HL-60 (cell line): ENCODE measurements at regions not wholly inside any gene's neighbourhood (a gene's known extent, or its start where the extent isn't known, plus 50 kb on each side); places are given as distances from the start of the nearest gene placed in this dataset.

Experiments used
- DNase-seq, 2 experiments: peaks; one replicate each; pipeline ENCODE4 v3.0.0-alpha.2; 2010 to 2020; ENCODE audit warnings: low read depth in 1 of 2, low spot score in 1 of 2
- H3K27ac ChIP-seq: fragments of 250-450 bp; sonication (Bioruptor Pico); replicated peaks from 2 replicates; pipeline ENCODE4 v1.5.1; 2020; ENCODE audit warnings: mild to moderate bottlenecking, moderate library complexity
- H3K27me3 ChIP-seq: fragments of 250-450 bp; sonication (Bioruptor Pico); 2 replicates; pipeline ENCODE4 v1.5.1; 2021; ENCODE audit warnings: mild to moderate bottlenecking, moderate library complexity; ENCODE audit not compliant: insufficient read depth, poor library complexity, severe bottlenecking
- H3K4me3 ChIP-seq: replicated peaks from 2 replicates; pipeline ENCODE4 v1.5.1; 2011; ENCODE audit warnings: mild to moderate bottlenecking, control low read depth, low read length; ENCODE audit not compliant: insufficient read depth
- GABPA ChIP-seq: IDR thresholded peaks from 2 replicates; pipeline ENCODE4 v1.6.1; 2012; ENCODE audit warnings: low read depth
- POLR2AphosphoS5 ChIP-seq: IDR thresholded peaks from 2 replicates; pipeline ENCODE4 v1.6.1; 2012; ENCODE audit warnings: low read depth
- SPI1 ChIP-seq: IDR thresholded peaks from 2 replicates; pipeline ENCODE4 v1.6.1; 2012; ENCODE audit warnings: low read depth, mild to moderate bottlenecking, borderline replicate concordance
- TF ChIP-seq, protein P1 (sequence below): IDR thresholded peaks from 2 replicates; pipeline ENCODE4 v1.6.1; 2012; ENCODE audit warnings: low read depth; ENCODE audit not compliant: insufficient replicate concordance
- TF ChIP-seq, protein P2 (sequence below): IDR thresholded peaks from one replicate; pipeline ENCODE4 v1.5.1; 2011; ENCODE audit warnings: low read length, control low read depth, inconsistent platforms; ENCODE audit not compliant: insufficient read depth

GRCh38 chr20:11607047-11607446 is 310.6 kb upstream of the BTBD3 start:
- H3K27me3 ChIP-seq, result no peaks in the 10 kb centered on the region
- H3K4me3 ChIP-seq, result no peak overlapping the region
- no peak for DNase-seq
- no peak overlapping the region for H3K27ac ChIP-seq
- no peak for TF ChIP-seq GABPA
- TF ChIP-seq, protein P1, sequence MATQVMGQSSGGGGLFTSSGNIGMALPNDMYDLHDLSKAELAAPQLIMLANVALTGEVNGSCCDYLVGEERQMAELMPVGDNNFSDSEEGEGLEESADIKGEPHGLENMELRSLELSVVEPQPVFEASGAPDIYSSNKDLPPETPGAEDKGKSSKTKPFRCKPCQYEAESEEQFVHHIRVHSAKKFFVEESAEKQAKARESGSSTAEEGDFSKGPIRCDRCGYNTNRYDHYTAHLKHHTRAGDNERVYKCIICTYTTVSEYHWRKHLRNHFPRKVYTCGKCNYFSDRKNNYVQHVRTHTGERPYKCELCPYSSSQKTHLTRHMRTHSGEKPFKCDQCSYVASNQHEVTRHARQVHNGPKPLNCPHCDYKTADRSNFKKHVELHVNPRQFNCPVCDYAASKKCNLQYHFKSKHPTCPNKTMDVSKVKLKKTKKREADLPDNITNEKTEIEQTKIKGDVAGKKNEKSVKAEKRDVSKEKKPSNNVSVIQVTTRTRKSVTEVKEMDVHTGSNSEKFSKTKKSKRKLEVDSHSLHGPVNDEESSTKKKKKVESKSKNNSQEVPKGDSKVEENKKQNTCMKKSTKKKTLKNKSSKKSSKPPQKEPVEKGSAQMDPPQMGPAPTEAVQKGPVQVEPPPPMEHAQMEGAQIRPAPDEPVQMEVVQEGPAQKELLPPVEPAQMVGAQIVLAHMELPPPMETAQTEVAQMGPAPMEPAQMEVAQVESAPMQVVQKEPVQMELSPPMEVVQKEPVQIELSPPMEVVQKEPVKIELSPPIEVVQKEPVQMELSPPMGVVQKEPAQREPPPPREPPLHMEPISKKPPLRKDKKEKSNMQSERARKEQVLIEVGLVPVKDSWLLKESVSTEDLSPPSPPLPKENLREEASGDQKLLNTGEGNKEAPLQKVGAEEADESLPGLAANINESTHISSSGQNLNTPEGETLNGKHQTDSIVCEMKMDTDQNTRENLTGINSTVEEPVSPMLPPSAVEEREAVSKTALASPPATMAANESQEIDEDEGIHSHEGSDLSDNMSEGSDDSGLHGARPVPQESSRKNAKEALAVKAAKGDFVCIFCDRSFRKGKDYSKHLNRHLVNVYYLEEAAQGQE, result no peak
- TF ChIP-seq SPI1, result no peak
- no peak for TF ChIP-seq POLR2AphosphoS5
- TF ChIP-seq, protein P2, sequence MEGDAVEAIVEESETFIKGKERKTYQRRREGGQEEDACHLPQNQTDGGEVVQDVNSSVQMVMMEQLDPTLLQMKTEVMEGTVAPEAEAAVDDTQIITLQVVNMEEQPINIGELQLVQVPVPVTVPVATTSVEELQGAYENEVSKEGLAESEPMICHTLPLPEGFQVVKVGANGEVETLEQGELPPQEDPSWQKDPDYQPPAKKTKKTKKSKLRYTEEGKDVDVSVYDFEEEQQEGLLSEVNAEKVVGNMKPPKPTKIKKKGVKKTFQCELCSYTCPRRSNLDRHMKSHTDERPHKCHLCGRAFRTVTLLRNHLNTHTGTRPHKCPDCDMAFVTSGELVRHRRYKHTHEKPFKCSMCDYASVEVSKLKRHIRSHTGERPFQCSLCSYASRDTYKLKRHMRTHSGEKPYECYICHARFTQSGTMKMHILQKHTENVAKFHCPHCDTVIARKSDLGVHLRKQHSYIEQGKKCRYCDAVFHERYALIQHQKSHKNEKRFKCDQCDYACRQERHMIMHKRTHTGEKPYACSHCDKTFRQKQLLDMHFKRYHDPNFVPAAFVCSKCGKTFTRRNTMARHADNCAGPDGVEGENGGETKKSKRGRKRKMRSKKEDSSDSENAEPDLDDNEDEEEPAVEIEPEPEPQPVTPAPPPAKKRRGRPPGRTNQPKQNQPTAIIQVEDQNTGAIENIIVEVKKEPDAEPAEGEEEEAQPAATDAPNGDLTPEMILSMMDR, result no peak

DNA sequence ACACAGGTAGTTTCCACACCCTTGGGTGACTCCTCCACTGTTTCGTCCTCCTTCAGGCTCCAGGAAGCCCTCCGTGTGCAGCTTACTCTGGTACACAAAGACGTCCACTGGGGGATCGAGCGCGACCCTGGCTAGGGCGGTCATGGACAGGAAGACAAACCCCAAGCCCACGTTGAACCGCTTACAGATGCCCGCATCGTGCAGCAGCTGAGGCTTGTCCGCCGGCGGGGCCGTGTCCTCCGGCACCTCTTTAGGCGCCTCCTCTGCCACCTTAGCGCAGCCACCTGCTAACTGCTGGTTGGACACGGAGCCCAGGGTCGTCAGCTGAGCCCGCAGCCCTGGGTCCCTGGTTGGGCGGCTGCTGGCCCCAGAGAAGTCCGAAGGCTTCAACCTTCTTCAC is 309.0 kb upstream of the BTBD3 start:
- Histone ChIP-seq H3K4me3 (no peak overlapping the region), H3K27me3 (no peaks in the 10 kb centered on the region), H3K27ac (no peak overlapping the region)
- TF ChIP-seq, protein P1, result no peak
- TF ChIP-seq, protein P2, result no peak
- TF ChIP-seq GABPA, result no peak
- TF ChIP-seq SPI1, result no peak
- TF ChIP-seq POLR2AphosphoS5, result no peak
- no peak for DNase-seq

DNA sequence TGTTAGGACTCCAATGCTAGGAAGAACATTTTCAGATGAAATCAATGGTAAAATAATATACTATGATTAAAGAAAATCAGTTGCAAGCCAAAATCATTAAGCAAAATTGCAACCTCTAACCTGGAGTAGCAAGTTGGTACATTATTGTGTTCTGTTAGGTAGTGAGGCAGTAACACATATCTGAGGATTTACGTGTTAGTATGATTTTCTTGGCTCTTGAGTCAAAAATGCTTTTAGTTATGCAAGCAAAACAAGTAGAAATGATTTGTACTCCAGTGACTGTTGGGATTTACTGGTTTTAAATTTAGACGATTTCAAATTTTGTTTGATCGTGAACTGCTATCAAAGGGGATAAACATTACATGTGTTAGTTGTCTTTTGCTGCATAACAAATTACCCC is 293.0 kb upstream of the BTBD3 start:
- TF ChIP-seq, protein P2, result no peak
- TF ChIP-seq GABPA (no peak), SPI1 (no peak), POLR2AphosphoS5 (no peak)
- TF ChIP-seq, protein P1, result no peak
- no peak overlapping the region for H3K4me3 ChIP-seq
- no peaks in the 10 kb centered on the region for H3K27me3 ChIP-seq
- DNase-seq, result no peak
- no peak overlapping the region for H3K27ac ChIP-seq
